ENCODE measurements at regions not wholly inside any gene's neighbourhood (a gene's known extent, or its start where the extent isn't known, plus 50 kb on each side); places are given as distances from the start of the nearest gene placed in this dataset.

DNA sequence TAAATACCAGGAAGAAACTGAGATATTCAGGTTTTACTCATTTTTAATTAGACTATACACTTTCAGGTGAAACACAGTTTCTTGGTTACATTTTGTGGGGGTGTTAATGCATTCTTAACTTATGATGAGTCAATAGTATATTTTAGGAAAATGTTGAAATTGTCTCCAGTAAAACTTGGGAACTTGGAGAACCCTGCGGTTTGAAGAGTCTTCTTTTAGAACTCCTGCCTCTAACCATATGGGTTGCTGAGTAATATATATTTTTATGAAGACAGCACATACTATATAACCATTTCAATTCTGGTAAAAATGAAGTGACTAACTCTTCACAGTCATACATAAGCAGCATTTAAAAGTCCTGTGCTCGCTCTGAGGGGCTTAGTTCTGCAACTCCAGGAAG is 308.2 kb upstream of the LRATD1 start:
- TF ChIP-seq, protein P1, sequence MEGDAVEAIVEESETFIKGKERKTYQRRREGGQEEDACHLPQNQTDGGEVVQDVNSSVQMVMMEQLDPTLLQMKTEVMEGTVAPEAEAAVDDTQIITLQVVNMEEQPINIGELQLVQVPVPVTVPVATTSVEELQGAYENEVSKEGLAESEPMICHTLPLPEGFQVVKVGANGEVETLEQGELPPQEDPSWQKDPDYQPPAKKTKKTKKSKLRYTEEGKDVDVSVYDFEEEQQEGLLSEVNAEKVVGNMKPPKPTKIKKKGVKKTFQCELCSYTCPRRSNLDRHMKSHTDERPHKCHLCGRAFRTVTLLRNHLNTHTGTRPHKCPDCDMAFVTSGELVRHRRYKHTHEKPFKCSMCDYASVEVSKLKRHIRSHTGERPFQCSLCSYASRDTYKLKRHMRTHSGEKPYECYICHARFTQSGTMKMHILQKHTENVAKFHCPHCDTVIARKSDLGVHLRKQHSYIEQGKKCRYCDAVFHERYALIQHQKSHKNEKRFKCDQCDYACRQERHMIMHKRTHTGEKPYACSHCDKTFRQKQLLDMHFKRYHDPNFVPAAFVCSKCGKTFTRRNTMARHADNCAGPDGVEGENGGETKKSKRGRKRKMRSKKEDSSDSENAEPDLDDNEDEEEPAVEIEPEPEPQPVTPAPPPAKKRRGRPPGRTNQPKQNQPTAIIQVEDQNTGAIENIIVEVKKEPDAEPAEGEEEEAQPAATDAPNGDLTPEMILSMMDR (IDR thresholded peaks at IDR 0.05): no peak
- Mint-ChIP-seq H3K36me3 (no peaks in the 10 kb centered on the region), H3K27me3 (ENCODE audit: low read depth in 2 of 2) (no peaks in the 10 kb centered on the region), H3K9me3 (peaks cover 22 to 26% of the 10 kb centered on the region in 2 donors), H3K4me1 (no peaks in the 10 kb centered on the region), H3K4me3 (no peak overlapping the region), H3K27ac (no peak overlapping the region)
- no peak for ATAC-seq
- H3K36me3 ChIP-seq (ENCODE audit: control insufficient read depth, insufficient read depth, low read length): no peaks in the 10 kb centered on the region
- WGBS (ENCODE audit: insufficient coverage): 70% methylated on average over 1 of the region's 2 CpGs
- H3K4me3 ChIP-seq (ENCODE audit: low read length): no peak overlapping the region
- DNase-seq: no peak
- H3K4me1 ChIP-seq (ENCODE audit: control insufficient read depth, insufficient read depth, low read length): no peaks in the 10 kb centered on the region
- no peaks in the 10 kb centered on the region for H3K9me3 ChIP-seq (ENCODE audit: control insufficient read depth, insufficient read depth, low read length)
- no peaks in the 10 kb centered on the region for H3K27me3 ChIP-seq (ENCODE audit: control insufficient read depth, insufficient read depth, low read length)
- intact Hi-C loops (cut with micrococcal nuclease): no loop called here
- H3K27ac ChIP-seq (ENCODE audit: low read length): no peak overlapping the region

DNA sequence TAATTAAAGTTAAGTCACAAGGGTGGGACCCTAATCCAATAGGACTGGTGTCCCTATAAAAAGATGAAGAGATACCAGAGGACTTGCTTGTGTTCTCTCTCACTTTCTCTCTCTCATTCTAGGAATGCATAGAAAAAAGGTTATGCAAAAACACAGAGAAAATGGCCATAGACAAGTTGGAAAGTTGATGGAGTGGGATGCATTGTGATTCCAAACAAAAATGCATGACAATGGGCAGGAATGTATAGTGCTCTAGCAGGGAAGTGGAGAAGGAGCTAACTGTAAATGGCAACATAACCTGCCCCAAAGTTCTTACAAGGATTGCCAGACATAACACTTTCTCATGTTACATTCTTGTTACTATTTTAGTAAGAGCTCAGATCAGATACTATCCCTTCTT is 301.6 kb upstream of the LRATD1 start:
- Histone ChIP-seq H3K36me3 (ENCODE audit: control insufficient read depth, insufficient read depth, low read length) (no peaks in the 10 kb centered on the region), H3K4me3 (ENCODE audit: low read length) (no peak overlapping the region), H3K27me3 (ENCODE audit: control insufficient read depth, insufficient read depth, low read length) (no peaks in the 10 kb centered on the region), H3K27ac (ENCODE audit: low read length) (no peak overlapping the region), H3K9me3 (ENCODE audit: control insufficient read depth, insufficient read depth, low read length) (no peaks in the 10 kb centered on the region), H3K4me1 (ENCODE audit: control insufficient read depth, insufficient read depth, low read length) (no peaks in the 10 kb centered on the region)
- Mint-ChIP-seq H3K4me3 (no peak overlapping the region), H3K36me3 (no peaks in the 10 kb centered on the region), H3K27ac (no peak overlapping the region), H3K9me3 (peaks cover 20 to 26% of the 10 kb centered on the region in 2 donors), H3K4me1 (no peaks in the 10 kb centered on the region), H3K27me3 (ENCODE audit: low read depth in 2 of 2) (no peaks in the 10 kb centered on the region)
- DNase-seq (no peak), ATAC-seq (no peak)
- intact Hi-C loops (cut with micrococcal nuclease): no loop called here
- TF ChIP-seq, protein P1 (IDR thresholded peaks at IDR 0.05): no peak

DNA sequence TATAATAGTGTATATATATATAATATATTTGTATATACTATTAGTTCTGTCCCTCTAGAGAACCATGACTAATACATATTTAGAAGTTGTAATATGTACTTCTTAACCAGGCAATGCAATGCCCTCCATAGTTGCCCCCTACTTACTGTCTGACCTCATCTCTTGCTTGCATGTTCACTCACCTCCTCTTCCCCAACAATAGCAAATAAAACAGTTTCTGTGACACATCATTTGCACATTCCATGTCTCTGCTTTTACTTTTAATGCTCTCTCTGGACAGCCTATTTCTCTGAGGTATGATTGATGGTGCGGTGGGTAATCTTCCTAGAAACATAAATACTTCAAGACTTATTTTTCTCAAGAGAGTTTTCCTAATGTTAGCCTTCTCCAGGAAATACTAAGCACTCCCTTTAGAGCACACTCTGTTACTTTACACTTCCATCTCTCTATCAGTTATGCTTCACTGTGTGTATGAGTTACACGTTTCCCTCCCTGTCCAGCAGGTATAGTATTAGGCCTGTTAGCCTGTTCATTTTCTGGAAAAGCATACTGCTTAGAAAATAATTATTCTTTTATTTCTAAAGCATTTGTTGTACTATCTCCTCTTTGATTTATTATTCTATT is 295.6 kb upstream of the LRATD1 start:
- Mint-ChIP-seq H3K27ac (no peak overlapping the region), H3K9me3 (peaks cover 10 to 19% of the 10 kb centered on the region in 2 donors), H3K4me1 (no peaks in the 10 kb centered on the region), H3K36me3 (no peaks in the 10 kb centered on the region), H3K4me3 (no peak overlapping the region), H3K27me3 (ENCODE audit: low read depth in 2 of 2) (no peaks in the 10 kb centered on the region)
- Histone ChIP-seq H3K4me3 (ENCODE audit: low read length) (no peak overlapping the region), H3K4me1 (ENCODE audit: control insufficient read depth, insufficient read depth, low read length) (no peaks in the 10 kb centered on the region), H3K27ac (ENCODE audit: low read length) (no peak overlapping the region), H3K36me3 (ENCODE audit: control insufficient read depth, insufficient read depth, low read length) (no peaks in the 10 kb centered on the region), H3K9me3 (ENCODE audit: control insufficient read depth, insufficient read depth, low read length) (no peaks in the 10 kb centered on the region), H3K27me3 (ENCODE audit: control insufficient read depth, insufficient read depth, low read length) (no peaks in the 10 kb centered on the region)
- WGBS (ENCODE audit: insufficient coverage): no CpG with 5 or more reads among the region's 2 CpGs
- ATAC-seq: no peak
- TF ChIP-seq, protein P1 (IDR thresholded peaks at IDR 0.05): no peak
- intact Hi-C loops (cut with micrococcal nuclease): no loop called here
- DNase-seq: no peak

DNA sequence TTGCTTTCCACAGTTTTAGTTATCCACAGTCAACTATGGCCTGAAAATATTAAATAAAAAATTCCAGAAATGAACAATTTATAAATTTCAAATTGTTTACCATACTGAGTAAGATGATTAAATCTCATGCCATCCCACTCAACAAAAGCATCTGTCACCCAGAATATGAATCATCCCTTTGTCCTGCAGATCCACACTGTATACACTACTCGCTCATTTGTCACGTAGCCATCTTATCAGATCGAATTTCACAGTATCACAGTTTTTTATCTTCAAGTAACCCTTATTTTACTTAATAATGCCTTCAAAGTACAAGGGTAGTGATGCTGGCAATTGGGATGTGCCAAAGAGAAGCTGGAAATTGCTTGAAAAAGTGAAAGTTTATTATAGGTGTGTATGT is 291.8 kb upstream of the LRATD1 start:
- H3K4me1 ChIP-seq (ENCODE audit: control insufficient read depth, insufficient read depth, low read length): no peaks in the 10 kb centered on the region
- H3K36me3 Mint-ChIP-seq: no peaks in the 10 kb centered on the region
- H3K4me1 Mint-ChIP-seq: no peaks in the 10 kb centered on the region
- H3K4me3 Mint-ChIP-seq: no peak overlapping the region
- no peaks in the 10 kb centered on the region for H3K9me3 ChIP-seq (ENCODE audit: control insufficient read depth, insufficient read depth, low read length)
- H3K4me3 ChIP-seq (ENCODE audit: low read length): no peak overlapping the region
- no peaks in the 10 kb centered on the region for H3K36me3 ChIP-seq (ENCODE audit: control insufficient read depth, insufficient read depth, low read length)
- no peaks in the 10 kb centered on the region for H3K27me3 Mint-ChIP-seq (ENCODE audit: low read depth in 2 of 2)
- H3K27me3 ChIP-seq (ENCODE audit: control insufficient read depth, insufficient read depth, low read length): no peaks in the 10 kb centered on the region
- WGBS (ENCODE audit: insufficient coverage): 92% methylated on average over 2 of the region's 3 CpGs
- TF ChIP-seq, protein P1 (IDR thresholded peaks at IDR 0.05): no peak
- H3K27ac ChIP-seq (ENCODE audit: low read length): no peak overlapping the region
- H3K9me3 Mint-ChIP-seq: peaks cover 6 to 16% of the 10 kb centered on the region in 2 donors
- no peak for ATAC-seq
- DNase-seq: no peak
- no peak overlapping the region for H3K27ac Mint-ChIP-seq
- intact Hi-C loops (cut with micrococcal nuclease): no loop called here

Measured in natural killer cell (primary cell).